ENCODE measurements at regions not wholly inside any gene's neighbourhood (a gene's known extent, or its start where the extent isn't known, plus 50 kb on each side); places are given as distances from the start of the nearest gene placed in this dataset.

DNA sequence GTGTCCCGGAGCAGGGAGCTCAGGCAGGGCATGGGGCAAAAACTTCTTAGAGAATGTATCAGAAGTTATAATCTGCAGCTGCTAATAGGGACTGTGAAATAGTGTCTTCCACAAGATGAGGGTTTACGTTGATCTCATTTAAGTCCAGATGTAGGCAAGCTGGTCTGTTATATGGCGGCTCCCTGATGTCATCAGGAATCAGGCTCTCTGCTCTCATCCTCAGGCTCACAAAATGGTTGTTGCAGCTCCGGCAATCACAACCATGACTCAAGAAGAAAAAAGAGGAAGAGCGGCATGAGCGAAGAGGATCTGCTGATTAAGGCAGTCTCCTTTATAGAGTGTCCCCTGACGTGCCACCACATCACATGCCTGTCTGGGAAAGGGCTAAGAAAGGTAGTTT, 191.3 kb downstream of the KLF5 start:
- no peak overlapping the region for H3K9ac ChIP-seq (ENCODE audit: insufficient read depth, low read length, poor library complexity, severe bottlenecking)

DNA sequence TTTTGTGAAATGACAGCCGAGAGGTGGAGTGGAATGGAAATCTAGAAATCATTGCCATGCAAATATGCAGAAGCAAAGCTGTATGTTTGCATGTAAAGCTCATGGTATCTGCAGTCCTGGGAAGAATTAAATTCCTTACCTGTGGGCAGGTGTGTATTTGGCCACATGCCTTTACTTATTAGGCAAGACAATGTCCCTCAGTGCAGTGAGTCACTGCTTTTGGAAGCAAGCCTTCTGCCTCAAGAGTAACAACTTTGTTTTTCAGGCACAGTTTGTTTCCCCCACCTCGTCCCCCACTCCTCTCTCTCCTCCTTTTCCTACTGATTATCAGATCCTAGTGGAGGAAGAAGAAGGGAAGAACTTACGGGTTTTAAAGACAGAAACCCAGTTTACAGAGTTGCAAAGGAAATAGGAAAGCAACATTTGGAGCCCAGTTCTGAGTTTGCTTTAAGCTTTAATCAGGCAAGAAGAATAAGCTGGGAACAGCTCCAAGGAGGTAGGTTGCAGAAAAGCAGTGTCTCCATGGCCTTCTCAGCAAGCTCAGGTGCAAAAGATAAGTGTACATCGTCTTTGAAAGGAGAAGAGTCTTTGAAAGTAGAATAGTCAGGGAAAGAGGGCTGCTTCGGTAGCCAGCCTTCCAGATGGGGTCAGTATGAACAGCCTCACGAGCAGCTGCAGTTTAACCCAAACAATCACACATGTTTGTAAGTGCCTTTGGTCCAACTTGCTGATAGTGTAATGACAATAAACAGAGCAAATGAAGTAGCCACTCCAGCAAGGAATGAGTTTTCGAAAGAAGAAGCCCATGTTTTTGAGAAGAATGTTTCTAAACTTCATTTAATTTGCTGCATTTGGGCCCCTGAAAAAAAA, 190.1 kb downstream of the KLF5 start:
- Histone ChIP-seq H3K27me3 (ENCODE audit: control insufficient read depth in 2 of 2, insufficient read depth in 2 of 2, low read length in 2 of 2) (no peaks in the 10 kb centered on the region), H3K4me1 (ENCODE audit: control insufficient read depth in 1 of 2, insufficient read depth in 2 of 2, low read length in 2 of 2) (no peaks in the 10 kb centered on the region), H3K9ac (ENCODE audit: insufficient read depth, low read length, poor library complexity, severe bottlenecking) (no peak overlapping the region), H3K4me2 (replicated peaks; ENCODE audit: extremely low read depth, low read length, poor library complexity, severe bottlenecking) (no peak overlapping the region), H3K36me3 (replicated peaks in 1 of 2; ENCODE audit: control insufficient read depth in 1 of 2, insufficient read depth in 2 of 2, low read length in 2 of 2) (no peaks in the 10 kb centered on the region), H2AFZ (ENCODE audit: insufficient read depth, low read depth, low read length, poor library complexity, severe bottlenecking) (peak overlapping the region; percentile 48), H3K79me2 (ENCODE audit: insufficient read depth, low read length) (no peaks in the 10 kb centered on the region), H4K20me1 (ENCODE audit: insufficient read depth, low read length) (no peaks in the 10 kb centered on the region), H3K4me3 (replicated peaks in 1 of 3; ENCODE audit: low read depth in 2 of 3, low read length in 3 of 3) (no peak overlapping the region), H3K27ac (ENCODE audit: low read depth in 1 of 2, low read length in 2 of 2) (no peak overlapping the region), H3K9me3 (replicated peaks in 1 of 2; ENCODE audit: control insufficient read depth in 1 of 2, insufficient read depth in 1 of 2, low read length in 2 of 2) (peaks cover 0 to 4% of the 10 kb centered on the region in 2 donors)
- H3K27ac Mint-ChIP-seq = no peak overlapping the region
- H3K27me3 Mint-ChIP-seq (ENCODE audit: low read depth in 3 of 3) = no peaks in the 10 kb centered on the region
- no peak overlapping the region for H3K4me3 Mint-ChIP-seq
- H3K4me1 Mint-ChIP-seq = peaks cover 2% of the 10 kb centered on the region
- 100% methylated on average over 2 of the region's 7 CpGs for WGBS (ENCODE audit: insufficient coverage)
- H3K36me3 Mint-ChIP-seq = no peaks in the 10 kb centered on the region
- H3K9me3 Mint-ChIP-seq = peaks cover 3 to 9% (median 8%) of the 10 kb centered on the region in 7 donors
- intact Hi-C loops (cut with micrococcal nuclease) = no loop called here
- TF ChIP-seq, protein P1, sequence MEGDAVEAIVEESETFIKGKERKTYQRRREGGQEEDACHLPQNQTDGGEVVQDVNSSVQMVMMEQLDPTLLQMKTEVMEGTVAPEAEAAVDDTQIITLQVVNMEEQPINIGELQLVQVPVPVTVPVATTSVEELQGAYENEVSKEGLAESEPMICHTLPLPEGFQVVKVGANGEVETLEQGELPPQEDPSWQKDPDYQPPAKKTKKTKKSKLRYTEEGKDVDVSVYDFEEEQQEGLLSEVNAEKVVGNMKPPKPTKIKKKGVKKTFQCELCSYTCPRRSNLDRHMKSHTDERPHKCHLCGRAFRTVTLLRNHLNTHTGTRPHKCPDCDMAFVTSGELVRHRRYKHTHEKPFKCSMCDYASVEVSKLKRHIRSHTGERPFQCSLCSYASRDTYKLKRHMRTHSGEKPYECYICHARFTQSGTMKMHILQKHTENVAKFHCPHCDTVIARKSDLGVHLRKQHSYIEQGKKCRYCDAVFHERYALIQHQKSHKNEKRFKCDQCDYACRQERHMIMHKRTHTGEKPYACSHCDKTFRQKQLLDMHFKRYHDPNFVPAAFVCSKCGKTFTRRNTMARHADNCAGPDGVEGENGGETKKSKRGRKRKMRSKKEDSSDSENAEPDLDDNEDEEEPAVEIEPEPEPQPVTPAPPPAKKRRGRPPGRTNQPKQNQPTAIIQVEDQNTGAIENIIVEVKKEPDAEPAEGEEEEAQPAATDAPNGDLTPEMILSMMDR (IDR thresholded peaks at IDR 0.05) = no peak
- no peak for DNase-seq

More for the DNA sequence above, 191.3 kb downstream of the KLF5 start:
- DNase-seq = peak in 2 of 3 donors; percentile 6 to 25
- no peaks in the 10 kb centered on the region for H3K27me3 ChIP-seq (ENCODE audit: control insufficient read depth in 2 of 2, insufficient read depth in 2 of 2, low read length in 2 of 2)
- TF ChIP-seq, protein P1 (IDR thresholded peaks at IDR 0.05) = no peak
- no peaks in the 10 kb centered on the region for H3K79me2 ChIP-seq (ENCODE audit: insufficient read depth, low read length)
- H3K4me1 ChIP-seq (ENCODE audit: control insufficient read depth in 1 of 2, insufficient read depth in 2 of 2, low read length in 2 of 2) = no peaks in the 10 kb centered on the region
- 95% methylated on average over 3 of the region's 7 CpGs for WGBS (ENCODE audit: insufficient coverage)
- peaks cover 0 to 4% of the 10 kb centered on the region in 2 donors for H3K9me3 ChIP-seq (replicated peaks in 1 of 2; ENCODE audit: control insufficient read depth in 1 of 2, insufficient read depth in 1 of 2, low read length in 2 of 2)
- H3K27me3 Mint-ChIP-seq (ENCODE audit: low read depth in 3 of 3) = no peaks in the 10 kb centered on the region
- no peak overlapping the region for H3K4me3 ChIP-seq (replicated peaks in 1 of 3; ENCODE audit: low read depth in 2 of 3, low read length in 3 of 3)
- H3K27ac Mint-ChIP-seq = no peak overlapping the region
- H3K27ac ChIP-seq (ENCODE audit: low read depth in 1 of 2, low read length in 2 of 2) = no peak overlapping the region
- H3K36me3 Mint-ChIP-seq = no peaks in the 10 kb centered on the region
- H3K4me3 Mint-ChIP-seq = no peak overlapping the region
- peaks cover 3 to 10% (median 6%) of the 10 kb centered on the region in 7 donors for H3K9me3 Mint-ChIP-seq
- no peak overlapping the region for H2AFZ ChIP-seq (ENCODE audit: insufficient read depth, low read depth, low read length, poor library complexity, severe bottlenecking)
- no peaks in the 10 kb centered on the region for H4K20me1 ChIP-seq (ENCODE audit: insufficient read depth, low read length)
- intact Hi-C loops (cut with micrococcal nuclease) = loop anchor here in 1 of 2 donors (10.0 kb wide), 1 partner anchor 85 kb away; no protein-coding TSS in a partner anchor
- no peak overlapping the region for H3K4me2 ChIP-seq (replicated peaks; ENCODE audit: extremely low read depth, low read length, poor library complexity, severe bottlenecking)
- H3K4me1 Mint-ChIP-seq = peaks cover 2% of the 10 kb centered on the region
- no peaks in the 10 kb centered on the region for H3K36me3 ChIP-seq (replicated peaks in 1 of 2; ENCODE audit: control insufficient read depth in 1 of 2, insufficient read depth in 2 of 2, low read length in 2 of 2)

Measured in CD14-positive monocyte (primary cell).